Adrenal gland (tissue), 9 donors: ENCODE measurements at regions not wholly inside any gene's neighbourhood (a gene's known extent, or its start where the extent isn't known, plus 50 kb on each side); places are given as distances from the start of the nearest gene placed in this dataset.

Experiments
- DNase-seq, 7 donors: peaks; one replicate each; pipeline ENCODE4 v3.0.0-alpha.2; 2019 to 2020
- H3K27ac ChIP-seq, 5 donors: fragments of 200-600 bp; sonication (generic) in 4 of 5; 1 replicate in 3 of 5; 2 replicates in 2 of 5; pipeline versions ENCODE4 v1.5.1 to v1.8.0; 2016 to 2020; ENCODE audit warnings: mild to moderate bottlenecking in 1 of 5
- H3K27me3 ChIP-seq: fragments of 200-600 bp; 2 replicates; pipeline ENCODE4 v1.8.0; 2021
- H3K36me3 ChIP-seq, 2 donors: fragments of 200-600 bp; replicated peaks in 1 of 2; 1 replicate in 1 of 2; 2 replicates in 1 of 2; pipeline versions ENCODE4 v1.5.1 to v1.8.0; 2018 to 2022
- H3K4me1 ChIP-seq, 2 donors: fragments of 200-600 bp; replicated peaks in 1 of 2; 1 replicate in 1 of 2; 2 replicates in 1 of 2; pipeline versions ENCODE4 v1.5.1 to v1.8.0; 2018 to 2021
- H3K4me3 ChIP-seq, 4 donors: fragments of 200-600 bp; sonication (generic) in 3 of 4; one replicate each; pipeline ENCODE4 v1.5.1; 2016 to 2018
- H3K9me3 ChIP-seq, 3 donors: fragments of 200-600 bp; sonication (generic) in 1 of 3; replicated peaks in 1 of 3; 1 replicate in 2 of 3; 2 replicates in 1 of 3; pipeline versions ENCODE4 v1.5.1 to v1.8.0; 2016 to 2021
- CTCF ChIP-seq, 6 experiments: fragments of 450-650 bp in 4 of 6; fragments of 200-600 bp in 2 of 6; sonication (generic) in 1 of 6; IDR thresholded peaks; 1 replicate in 5 of 6; 2 replicates in 1 of 6; pipeline versions ENCODE4 v1.5.1 to v1.8.0; 2016 to 2021; ENCODE audit warnings: antibody characterized with exemption in 6 of 6, mild to moderate bottlenecking in 2 of 6, moderate library complexity in 1 of 6
- POLR2A ChIP-seq, 2 donors: fragments of 450-650 bp; IDR thresholded peaks; one replicate each; pipeline ENCODE4 v1.6.1; 2017; ENCODE audit warnings: antibody characterized with exemption in 2 of 2, mild to moderate bottlenecking in 2 of 2, moderate library complexity in 1 of 2
- WGBS, 4 donors: extraction: QIAGEN DNeasy Blood & Tissue Kit in 2 of 4; methylation state at CpG; one replicate each; pipeline versions ENCODE4 v1.1.5 to v1.1.7; 2013 to 2017; 5-methylcytosine and 5-hydroxymethylcytosine counted together
- intact Hi-C, 2 donors: fragments of 100-400 bp; cut with DNase I; formaldehyde crosslinking; loops; one replicate each; pipeline versions ENCODE4 v1.14.1 to v1.15.0; 2022 to 2023
- donor health status: healthy with polysubstance abuse.
- donor health status: Bipolar disorder and iron deficiency.
- donor health status: DM: yes; HTN: yes; CAD: no.
- donor health status: DM: no; HTN: no; CAD: no.
- donor health status: DM: no; HTN: no; CAD: no.

GRCh38 chr11:112526699-112527416 lies 266.2 kb upstream of the PLET1 start:
- no peaks in the 10 kb centered on the region for H3K9me3 ChIP-seq
- no peak overlapping the region for H3K27ac ChIP-seq
- intact Hi-C loops, result no loop called here
- TF ChIP-seq CTCF (IDR thresholded peaks at IDR 0.05) (no peak), POLR2A (IDR thresholded peaks at IDR 0.05) (no peak)
- H3K4me1 ChIP-seq, result peaks cover 0 to 21% of the 10 kb centered on the region in 2 donors
- 56 to 66% (median 63%) methylated on average over 2 of the region's 2 CpGs for WGBS, 4 donors
- DNase-seq, result no peak
- no peaks in the 10 kb centered on the region for H3K27me3 ChIP-seq
- no peaks in the 10 kb centered on the region for H3K36me3 ChIP-seq
- no peak overlapping the region for H3K4me3 ChIP-seq

- Histone ChIP-seq H3K4me3 (no peak overlapping the region), H3K27ac (no peak overlapping the region), H3K36me3 (no peaks in the 10 kb centered on the region), H3K27me3 (no peaks in the 10 kb centered on the region), H3K4me1 (peaks cover 0 to 14% of the 10 kb centered on the region in 2 donors), H3K9me3 (no peaks in the 10 kb centered on the region)
- TF ChIP-seq POLR2A (IDR thresholded peaks at IDR 0.05) (no peak), CTCF (IDR thresholded peaks at IDR 0.05) (no peak)
- DNase-seq, result no peak
- intact Hi-C loops, result no loop called here
- WGBS, 4 donors, result 61 to 68% (median 65%) methylated on average over 4 of the region's 4 CpGs
Measured at GRCh38 chr11:112529071-112529470, 268.4 kb upstream of the PLET1 start.

GRCh38 chr11:112532506-112532905 lies 271.8 kb upstream of the PLET1 start:
- DNase-seq, result no peak
- no peaks in the 10 kb centered on the region for H3K4me1 ChIP-seq
- intact Hi-C loops, result no loop called here
- TF ChIP-seq CTCF (IDR thresholded peaks at IDR 0.05) (no peak), POLR2A (IDR thresholded peaks at IDR 0.05) (no peak)
- WGBS, 4 donors, result 81 to 93% (median 86%) methylated on average over 1 of the region's 1 CpG
- H3K4me3 ChIP-seq, result no peak overlapping the region
- H3K27me3 ChIP-seq, result no peaks in the 10 kb centered on the region
- no peaks in the 10 kb centered on the region for H3K9me3 ChIP-seq
- no peak overlapping the region for H3K27ac ChIP-seq
- no peaks in the 10 kb centered on the region for H3K36me3 ChIP-seq

GRCh38 chr11:112533682-112534081 lies 273.0 kb upstream of the PLET1 start:
- H3K4me3 ChIP-seq, result no peak overlapping the region
- intact Hi-C loops, result no loop called here
- H3K27me3 ChIP-seq, result no peaks in the 10 kb centered on the region
- no peak for TF ChIP-seq CTCF (IDR thresholded peaks at IDR 0.05)
- TF ChIP-seq POLR2A (IDR thresholded peaks at IDR 0.05), result no peak
- no peaks in the 10 kb centered on the region for H3K36me3 ChIP-seq
- H3K27ac ChIP-seq, result no peak overlapping the region
- DNase-seq, result no peak
- no peaks in the 10 kb centered on the region for H3K4me1 ChIP-seq
- no peaks in the 10 kb centered on the region for H3K9me3 ChIP-seq
